ENCODE measurements at regions not wholly inside any gene's neighbourhood (a gene's known extent, or its start where the extent isn't known, plus 50 kb on each side); places are given as distances from the start of the nearest gene placed in this dataset.
A peak's percentile ranks its signal among the peaks of the same experiment; 100 is the strongest.

DNA sequence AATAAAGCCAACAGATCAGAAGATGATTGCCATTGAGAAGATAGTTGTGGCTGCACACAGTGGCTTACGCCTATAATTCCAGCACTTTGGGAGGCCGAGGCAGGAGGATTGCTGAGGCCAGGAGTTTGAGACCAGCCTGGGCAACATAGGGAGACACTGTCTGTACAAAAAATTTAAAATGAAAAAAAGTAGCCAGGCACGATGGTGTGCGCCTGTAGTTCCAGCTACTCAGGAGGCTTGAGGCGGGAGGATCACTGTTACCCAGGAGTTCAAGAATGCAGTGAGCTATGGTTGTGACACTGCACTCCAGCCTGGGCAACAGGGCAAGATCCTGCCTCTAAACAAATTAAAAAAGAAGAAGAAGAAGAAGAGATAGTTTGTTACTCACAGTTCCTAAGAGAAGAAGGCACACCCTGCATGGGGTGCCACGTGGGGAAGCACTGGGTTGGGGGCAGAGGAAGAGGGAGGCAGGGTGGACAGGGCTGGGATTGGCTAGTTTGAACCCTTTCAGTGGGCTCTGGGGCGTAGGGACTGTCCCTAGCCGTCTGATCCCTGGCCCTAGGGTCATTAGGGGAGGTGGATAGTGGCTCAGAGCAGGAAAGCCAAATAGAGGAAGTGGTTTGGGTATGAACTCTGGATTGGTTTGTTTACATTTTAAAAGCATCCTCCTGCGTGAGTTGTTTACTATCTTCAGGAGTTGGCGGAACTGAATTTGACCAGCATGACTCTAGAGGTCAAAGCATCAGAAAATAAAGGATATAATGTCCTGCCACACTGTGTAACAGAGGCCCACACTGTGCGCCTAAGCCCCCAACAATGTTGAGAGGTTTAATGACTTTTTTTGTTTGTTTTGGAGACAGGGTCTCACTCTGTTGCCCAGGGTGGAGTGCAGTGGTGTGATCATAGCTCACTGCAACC, 60.5 kb upstream of the MEDAG start:
- Mint-ChIP-seq H3K4me1 (ENCODE audit: low read depth, unreplicated experiment) (peaks cover 42% of the 10 kb centered on the region), H3K9me3 (ENCODE audit: unreplicated experiment) (peaks cover 3% of the 10 kb centered on the region), H3K27me3 (ENCODE audit: low read depth, unreplicated experiment) (no peaks in the 10 kb centered on the region), H3K27ac (ENCODE audit: unreplicated experiment) (peak overlapping the region; percentile 70), H3K4me3 (ENCODE audit: unreplicated experiment) (no peak overlapping the region), H3K36me3 (ENCODE audit: low read depth, unreplicated experiment) (no peaks in the 10 kb centered on the region)
- Histone ChIP-seq H3K27ac (ENCODE audit: low read depth, low read length) (peak overlapping the region; percentile 97), H3K9me3 (ENCODE audit: insufficient read depth, low read depth, low read length) (peaks cover 6% of the 10 kb centered on the region), H3K9ac (ENCODE audit: low read length) (peak overlapping the region; percentile 81), H4K20me1 (ENCODE audit: insufficient read depth, low read length) (no peaks in the 10 kb centered on the region), H3K4me1 (ENCODE audit: insufficient read depth, low read length) (peaks cover 33% of the 10 kb centered on the region), H3K27me3 (ENCODE audit: insufficient read depth, low read length) (no peaks in the 10 kb centered on the region), H3K36me3 (ENCODE audit: insufficient read depth, low read length) (no peaks in the 10 kb centered on the region), H2AFZ (ENCODE audit: low read depth, low read length) (no peak overlapping the region), H3K79me2 (ENCODE audit: insufficient read depth, low read length) (no peaks in the 10 kb centered on the region), H3K4me3 (ENCODE audit: insufficient read depth, low read depth, low read length) (no peak overlapping the region), H3K4me2 (ENCODE audit: low read length) (peak overlapping the region; percentile 23)
- no peak for TF ChIP-seq EZH2 (IDR thresholded peaks at IDR 0.05; ENCODE audit: insufficient read depth, low read length)
- TF ChIP-seq, protein P1, sequence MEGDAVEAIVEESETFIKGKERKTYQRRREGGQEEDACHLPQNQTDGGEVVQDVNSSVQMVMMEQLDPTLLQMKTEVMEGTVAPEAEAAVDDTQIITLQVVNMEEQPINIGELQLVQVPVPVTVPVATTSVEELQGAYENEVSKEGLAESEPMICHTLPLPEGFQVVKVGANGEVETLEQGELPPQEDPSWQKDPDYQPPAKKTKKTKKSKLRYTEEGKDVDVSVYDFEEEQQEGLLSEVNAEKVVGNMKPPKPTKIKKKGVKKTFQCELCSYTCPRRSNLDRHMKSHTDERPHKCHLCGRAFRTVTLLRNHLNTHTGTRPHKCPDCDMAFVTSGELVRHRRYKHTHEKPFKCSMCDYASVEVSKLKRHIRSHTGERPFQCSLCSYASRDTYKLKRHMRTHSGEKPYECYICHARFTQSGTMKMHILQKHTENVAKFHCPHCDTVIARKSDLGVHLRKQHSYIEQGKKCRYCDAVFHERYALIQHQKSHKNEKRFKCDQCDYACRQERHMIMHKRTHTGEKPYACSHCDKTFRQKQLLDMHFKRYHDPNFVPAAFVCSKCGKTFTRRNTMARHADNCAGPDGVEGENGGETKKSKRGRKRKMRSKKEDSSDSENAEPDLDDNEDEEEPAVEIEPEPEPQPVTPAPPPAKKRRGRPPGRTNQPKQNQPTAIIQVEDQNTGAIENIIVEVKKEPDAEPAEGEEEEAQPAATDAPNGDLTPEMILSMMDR (IDR thresholded peaks at IDR 0.05; ENCODE audit: insufficient read depth, low read depth, low read length), result no peak
- FAIRE-seq, result no peak
- no peak for DNase-seq (ENCODE audit: low read depth)

DNA sequence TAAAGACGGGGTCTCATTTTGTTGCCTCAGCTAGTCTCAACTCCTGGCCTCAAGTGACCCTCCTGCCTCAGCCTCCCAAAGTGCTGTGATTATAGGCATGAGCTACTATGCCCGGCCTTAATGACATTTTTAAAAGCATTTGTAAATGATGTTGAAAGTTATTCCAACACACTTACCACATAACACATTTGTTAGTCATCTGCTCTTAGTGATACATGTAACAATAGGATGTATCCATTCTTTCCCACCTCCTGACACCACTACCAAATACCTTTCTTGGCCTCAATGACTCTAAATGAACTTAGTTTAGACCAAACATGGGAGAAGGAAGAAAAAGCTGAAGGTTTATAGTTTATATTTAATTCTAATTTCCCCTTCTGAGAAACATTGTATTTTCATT, 59.8 kb upstream of the MEDAG start:
- H3K36me3 Mint-ChIP-seq (ENCODE audit: low read depth, unreplicated experiment), result no peaks in the 10 kb centered on the region
- no peak for TF ChIP-seq EZH2 (IDR thresholded peaks at IDR 0.05; ENCODE audit: insufficient read depth, low read length)
- TF ChIP-seq, protein P1 (IDR thresholded peaks at IDR 0.05; ENCODE audit: insufficient read depth, low read depth, low read length), result no peak
- H3K4me1 Mint-ChIP-seq (ENCODE audit: low read depth, unreplicated experiment), result peaks cover 44% of the 10 kb centered on the region
- peak overlapping the region; percentile 70 for H3K27ac Mint-ChIP-seq (ENCODE audit: unreplicated experiment)
- Histone ChIP-seq H4K20me1 (ENCODE audit: insufficient read depth, low read length) (no peaks in the 10 kb centered on the region), H3K27me3 (ENCODE audit: insufficient read depth, low read length) (no peaks in the 10 kb centered on the region), H3K4me3 (ENCODE audit: insufficient read depth, low read depth, low read length) (no peak overlapping the region), H3K9ac (ENCODE audit: low read length) (peak overlapping the region; percentile 81), H3K36me3 (ENCODE audit: insufficient read depth, low read length) (no peaks in the 10 kb centered on the region), H3K27ac (ENCODE audit: low read depth, low read length) (peak overlapping the region; percentile 97), H3K79me2 (ENCODE audit: insufficient read depth, low read length) (no peaks in the 10 kb centered on the region), H3K4me1 (ENCODE audit: insufficient read depth, low read length) (peaks cover 33% of the 10 kb centered on the region), H3K9me3 (ENCODE audit: insufficient read depth, low read depth, low read length) (peaks cover 6% of the 10 kb centered on the region), H3K4me2 (ENCODE audit: low read length) (peak overlapping the region; percentile 23), H2AFZ (ENCODE audit: low read depth, low read length) (no peak overlapping the region)
- no peak overlapping the region for H3K4me3 Mint-ChIP-seq (ENCODE audit: unreplicated experiment)
- DNase-seq (ENCODE audit: low read depth) (peak; percentile 92), FAIRE-seq (peak; percentile 20)
- H3K27me3 Mint-ChIP-seq (ENCODE audit: low read depth, unreplicated experiment), result no peaks in the 10 kb centered on the region
- H3K9me3 Mint-ChIP-seq (ENCODE audit: unreplicated experiment), result peaks cover 3% of the 10 kb centered on the region

DNA sequence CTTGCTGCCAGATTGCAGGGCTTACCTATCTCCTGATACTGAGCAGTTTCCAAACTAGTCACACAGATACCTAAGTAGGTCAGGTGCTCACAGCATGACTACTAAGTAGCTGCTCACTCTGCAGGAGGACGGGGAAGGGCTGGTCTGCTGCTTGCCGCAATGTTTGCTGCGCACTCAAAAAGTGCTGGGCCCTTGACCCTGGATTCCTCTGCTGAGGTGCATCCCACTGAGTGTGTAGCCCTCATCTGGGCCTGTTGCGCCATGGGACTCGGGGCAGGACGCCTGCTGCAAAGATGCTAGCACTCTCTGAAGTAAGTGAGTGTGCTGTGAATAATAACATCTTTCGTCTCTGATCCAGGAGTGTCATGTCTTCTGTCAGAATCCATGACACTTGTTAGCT, 59.2 kb upstream of the MEDAG start:
- peak overlapping the region; percentile 97 for H3K27ac ChIP-seq (ENCODE audit: low read depth, low read length)

More for the DNA sequence above, 59.2 kb upstream of the MEDAG start:
- Mint-ChIP-seq H3K27me3 (ENCODE audit: low read depth, unreplicated experiment) (no peaks in the 10 kb centered on the region), H3K36me3 (ENCODE audit: low read depth, unreplicated experiment) (no peaks in the 10 kb centered on the region), H3K9me3 (ENCODE audit: unreplicated experiment) (peaks cover 3% of the 10 kb centered on the region), H3K4me3 (ENCODE audit: unreplicated experiment) (no peak overlapping the region), H3K27ac (ENCODE audit: unreplicated experiment) (peak overlapping the region; percentile 97), H3K4me1 (ENCODE audit: low read depth, unreplicated experiment) (peaks cover 44% of the 10 kb centered on the region)
- Histone ChIP-seq H3K9me3 (ENCODE audit: insufficient read depth, low read depth, low read length) (peaks cover 6% of the 10 kb centered on the region), H3K9ac (ENCODE audit: low read length) (peak overlapping the region; percentile 81), H3K79me2 (ENCODE audit: insufficient read depth, low read length) (no peaks in the 10 kb centered on the region), H3K36me3 (ENCODE audit: insufficient read depth, low read length) (no peaks in the 10 kb centered on the region), H2AFZ (ENCODE audit: low read depth, low read length) (no peak overlapping the region), H3K4me2 (ENCODE audit: low read length) (peak overlapping the region; percentile 23), H3K4me1 (ENCODE audit: insufficient read depth, low read length) (peaks cover 33% of the 10 kb centered on the region), H3K27me3 (ENCODE audit: insufficient read depth, low read length) (no peaks in the 10 kb centered on the region), H4K20me1 (ENCODE audit: insufficient read depth, low read length) (no peaks in the 10 kb centered on the region), H3K4me3 (ENCODE audit: insufficient read depth, low read depth, low read length) (no peak overlapping the region)
- DNase-seq (ENCODE audit: low read depth) (no peak), FAIRE-seq (no peak)
- TF ChIP-seq, protein P1 (IDR thresholded peaks at IDR 0.05; ENCODE audit: insufficient read depth, low read depth, low read length), result no peak
- no peak for TF ChIP-seq EZH2 (IDR thresholded peaks at IDR 0.05; ENCODE audit: insufficient read depth, low read length)

Measured in astrocyte (in vitro differentiated cells and primary cell).